ENCODE measurements at regions not wholly inside any gene's neighbourhood (a gene's known extent, or its start where the extent isn't known, plus 50 kb on each side); places are given as distances from the start of the nearest gene placed in this dataset.

DNA sequence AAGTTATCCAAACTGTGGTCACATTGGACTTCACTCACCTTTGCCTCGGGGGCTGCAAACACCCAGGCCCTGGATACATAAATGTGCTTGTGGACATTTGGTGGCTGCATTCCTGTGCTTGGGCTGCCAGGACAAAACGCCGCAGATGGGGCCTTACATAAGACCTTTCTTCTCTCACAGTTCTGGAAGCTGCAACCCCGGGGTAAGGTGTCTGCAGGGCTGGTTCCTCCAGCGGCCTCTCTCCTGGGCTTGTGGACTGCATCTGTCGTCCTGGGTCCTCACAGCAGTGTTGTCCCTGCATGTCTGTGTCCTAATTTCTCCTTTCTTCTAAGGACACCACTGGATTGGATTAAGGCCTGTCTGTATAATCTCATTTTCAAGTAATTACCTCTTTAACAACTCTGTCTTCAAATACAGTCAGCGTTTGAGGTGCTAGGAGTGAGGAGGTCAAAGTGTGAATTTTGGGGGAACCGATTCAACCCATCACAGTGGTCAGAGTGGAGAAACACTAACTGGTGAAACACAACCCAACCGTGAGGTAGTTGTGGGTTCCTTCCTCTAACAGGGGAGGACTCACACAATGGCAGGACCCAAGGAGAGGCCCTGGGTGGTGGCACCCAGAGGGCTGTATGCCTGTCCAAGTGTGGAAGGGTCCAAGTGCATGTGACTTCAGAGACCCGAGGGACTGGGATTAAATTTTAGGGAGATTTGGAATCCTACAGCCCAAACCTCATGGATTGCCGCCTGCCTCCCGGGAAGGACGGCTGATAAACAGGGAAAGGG is 415.6 kb downstream of the IRX2 start:
- DNase-seq (ENCODE audit: low read depth in 2 of 2) = no peak

DNA sequence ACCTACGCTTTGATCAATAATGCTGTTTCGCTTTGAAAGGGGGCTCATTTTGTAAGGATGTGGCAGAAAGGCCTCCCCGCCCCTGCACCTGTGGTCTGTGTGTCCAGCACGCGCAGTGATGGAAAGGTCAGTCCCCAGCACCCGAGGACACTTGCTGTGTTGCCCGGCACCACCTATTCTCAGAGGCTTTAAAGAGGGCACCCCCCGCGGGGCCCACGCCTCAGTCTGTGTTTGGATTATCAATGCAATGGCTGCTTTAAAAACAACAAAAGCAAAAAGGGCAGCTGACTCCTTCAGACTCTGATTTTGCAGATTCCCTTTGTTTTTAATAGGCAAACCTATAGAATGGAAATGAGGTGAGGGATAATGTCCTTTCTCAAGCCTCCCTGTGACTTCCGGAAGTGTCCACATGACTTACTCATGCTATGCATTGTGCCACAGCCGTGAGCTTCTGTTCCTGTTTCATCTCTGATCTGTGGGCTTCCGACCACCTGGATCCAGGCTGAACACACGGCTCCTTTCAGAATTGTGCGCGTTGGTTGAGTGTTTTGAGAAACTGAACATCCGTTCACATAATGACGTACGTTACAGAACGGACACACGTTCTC is 416.2 kb downstream of the IRX2 start:
- DNase-seq (ENCODE audit: low read depth in 2 of 2) = no peak

DNA sequence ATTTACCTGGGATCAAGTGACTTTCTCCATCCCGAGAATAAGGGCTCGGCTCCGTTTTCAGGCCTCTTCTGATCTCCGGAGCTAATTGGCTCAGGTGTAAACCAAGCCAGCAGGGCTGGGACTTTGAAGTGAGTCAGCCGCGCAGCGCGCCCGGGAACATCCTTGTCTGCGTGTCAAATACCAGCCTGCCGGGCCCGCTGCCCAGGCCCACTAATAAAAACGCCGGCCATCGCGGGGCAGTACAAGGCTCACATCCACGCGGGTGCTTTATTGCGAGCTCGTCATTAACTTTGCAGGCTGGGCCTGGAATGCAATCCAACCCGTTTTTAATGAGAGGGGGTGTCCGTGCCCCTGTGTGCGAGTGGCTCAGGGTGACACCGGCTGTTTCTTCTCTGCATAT is 416.8 kb downstream of the IRX2 start:
- no peak for DNase-seq (ENCODE audit: low read depth in 2 of 2)

DNA sequence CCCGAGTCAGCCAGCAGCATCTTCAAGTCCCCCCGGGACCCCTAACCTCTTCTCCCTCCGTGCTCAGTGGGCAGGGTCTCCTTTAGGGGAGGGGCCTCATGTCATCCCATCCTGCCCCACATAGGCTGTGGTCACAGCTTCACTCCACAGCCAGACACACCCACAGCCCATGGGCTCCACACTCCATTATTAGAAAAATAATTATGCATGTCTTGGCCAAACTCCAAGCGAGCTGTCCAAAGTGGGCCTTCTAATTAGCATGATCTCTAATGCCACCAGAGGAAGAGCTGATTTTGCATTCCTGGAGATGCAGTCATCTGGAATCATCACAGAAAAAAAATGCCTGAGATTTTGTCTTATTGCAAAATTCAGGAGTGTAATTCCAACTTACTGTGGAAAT is 418.2 kb downstream of the IRX2 start:
- DNase-seq (ENCODE audit: low read depth in 2 of 2) = no peak

DNA sequence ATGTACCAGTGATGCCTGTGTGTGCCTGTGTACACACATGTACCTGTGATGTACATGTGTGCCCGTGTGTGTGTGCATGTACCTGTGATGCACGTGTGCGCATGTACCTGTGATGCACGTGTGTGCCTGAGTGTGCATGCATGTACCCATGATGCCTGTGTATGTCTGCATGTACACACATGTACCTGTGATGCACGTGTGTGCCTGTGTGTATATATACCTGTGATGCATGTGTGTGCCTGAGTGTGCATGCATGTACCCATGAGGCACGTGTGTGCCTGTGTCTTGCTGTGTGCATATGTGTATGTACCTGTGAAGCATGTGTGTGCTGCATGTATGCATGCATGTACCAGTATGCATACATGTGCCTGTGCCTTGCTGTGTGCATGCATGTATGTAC is 419.0 kb downstream of the IRX2 start:
- DNase-seq (ENCODE audit: low read depth in 2 of 2) = no peak

DNA sequence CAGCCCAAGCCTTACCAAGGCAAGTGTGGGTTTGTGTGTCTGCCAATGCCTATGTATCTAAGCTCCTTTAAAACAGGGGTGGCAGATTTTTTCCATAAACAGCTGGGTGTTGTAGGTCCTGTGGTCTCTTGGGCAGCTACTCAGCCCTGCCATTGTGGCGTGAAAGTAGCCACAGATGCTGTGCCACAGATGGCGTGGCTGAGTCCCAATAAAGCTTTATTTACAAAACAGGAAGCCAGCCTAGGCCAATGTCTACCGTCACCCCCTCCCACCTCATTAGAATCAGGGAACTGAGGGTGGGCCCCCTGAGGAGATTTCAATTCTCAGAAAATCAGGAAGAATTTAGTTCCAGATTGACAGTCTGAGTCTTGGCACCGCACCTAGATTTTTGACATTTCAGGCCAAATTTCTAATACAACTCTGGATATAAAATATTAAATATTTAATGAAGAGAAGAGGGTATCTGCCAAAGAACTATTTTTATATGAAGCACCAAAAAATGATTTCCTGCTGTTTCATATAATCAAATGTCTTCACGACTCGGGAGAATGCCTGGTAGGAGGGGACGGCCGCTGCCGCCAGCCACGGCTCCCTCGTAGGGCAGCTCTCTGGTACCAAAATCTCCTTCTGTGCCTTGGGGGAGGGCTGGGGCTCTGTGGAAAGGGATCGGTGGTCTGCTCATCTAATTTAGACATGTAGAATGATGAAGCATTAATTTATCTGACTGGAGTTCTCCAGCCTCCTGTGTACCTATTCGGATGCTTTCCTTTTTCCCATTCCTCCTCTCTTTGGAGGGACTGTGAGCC is 420.9 kb downstream of the IRX2 start:
- DNase-seq (ENCODE audit: low read depth in 2 of 2) = no peak

DNA sequence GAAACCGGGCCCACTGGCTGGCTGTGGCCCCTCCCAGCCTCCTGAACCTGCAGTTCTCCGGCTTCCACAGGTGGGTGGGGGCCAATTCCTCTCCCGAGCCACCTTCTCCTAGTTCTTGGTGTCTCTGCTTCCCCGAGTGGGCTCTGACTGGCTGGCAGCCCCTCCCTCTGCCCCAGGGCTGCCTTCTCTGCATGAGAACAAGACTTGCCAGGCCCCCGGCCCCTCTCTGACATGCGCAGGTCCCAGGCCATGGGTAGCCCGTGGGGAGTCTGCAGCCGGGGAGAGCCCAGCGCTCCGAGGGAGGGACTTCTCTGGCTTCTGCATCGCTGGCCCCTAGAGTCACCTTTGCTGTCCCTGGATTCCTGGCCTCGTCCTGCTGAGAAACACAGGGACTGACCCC is 421.7 kb downstream of the IRX2 start:
- DNase-seq (ENCODE audit: low read depth in 2 of 2) = no peak

DNA sequence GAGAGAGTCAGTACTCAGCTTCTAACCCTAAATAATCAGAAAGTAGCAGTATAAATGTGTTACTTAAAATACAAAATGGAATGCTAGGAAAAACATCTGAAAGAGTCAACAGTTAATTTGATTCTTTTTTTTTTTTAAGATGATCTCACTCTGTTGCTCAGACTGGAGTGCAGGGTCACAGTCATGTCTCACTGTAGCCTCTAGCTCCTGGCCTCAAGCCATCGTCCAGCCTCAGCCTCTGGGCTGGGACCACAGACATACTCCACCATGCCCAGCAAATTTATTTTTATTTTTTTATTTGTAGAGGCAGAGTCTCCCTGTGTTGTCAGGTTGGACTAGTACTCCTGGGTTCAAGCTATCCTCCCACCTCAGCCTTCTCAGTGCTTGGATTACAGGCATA is 424.9 kb downstream of the IRX2 start:
- no peak for DNase-seq (ENCODE audit: low read depth in 2 of 2)

DNA sequence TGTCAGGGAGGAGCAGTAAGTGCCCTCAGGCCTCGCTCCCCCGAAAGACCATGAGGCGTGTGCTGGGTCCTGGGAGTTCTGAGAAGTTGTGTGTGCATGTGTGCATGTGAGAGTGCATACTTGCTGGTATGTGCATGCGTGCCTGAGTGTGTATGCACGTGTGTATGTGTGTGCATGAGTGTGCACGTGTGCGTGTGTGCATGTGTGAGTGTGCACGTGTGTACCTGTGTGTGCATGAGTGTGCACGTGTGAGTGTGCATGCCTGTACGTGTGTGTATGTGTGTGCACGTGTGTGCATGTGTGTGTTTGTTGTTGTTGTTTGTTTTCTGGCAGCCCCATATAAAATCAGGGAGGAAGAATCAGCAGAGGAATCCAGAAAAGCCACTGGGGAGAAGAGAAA is 426.7 kb downstream of the IRX2 start:
- no peak for DNase-seq (ENCODE audit: low read depth in 2 of 2)

DNA sequence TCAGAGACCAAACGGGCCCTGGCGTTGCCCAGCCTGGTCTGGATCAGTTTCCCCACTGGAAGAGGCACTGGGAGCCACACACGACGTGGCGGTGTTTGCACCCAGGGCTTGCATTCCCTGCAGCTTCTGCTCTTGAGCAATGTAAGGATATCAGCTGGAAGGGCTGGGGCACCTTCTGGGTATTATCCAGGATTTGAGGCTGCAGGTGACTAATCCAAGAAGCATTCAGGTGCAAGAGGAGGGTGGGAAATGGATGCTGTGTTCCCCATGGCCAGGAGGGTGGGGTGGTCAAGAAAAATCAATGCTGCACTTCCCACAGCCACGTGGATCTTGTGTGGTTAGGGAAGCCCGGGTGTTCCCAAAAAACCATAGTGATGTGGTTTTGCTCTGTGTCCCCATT is 430.9 kb downstream of the IRX2 start:
- DNase-seq (ENCODE audit: low read depth in 2 of 2) = no peak

DNA sequence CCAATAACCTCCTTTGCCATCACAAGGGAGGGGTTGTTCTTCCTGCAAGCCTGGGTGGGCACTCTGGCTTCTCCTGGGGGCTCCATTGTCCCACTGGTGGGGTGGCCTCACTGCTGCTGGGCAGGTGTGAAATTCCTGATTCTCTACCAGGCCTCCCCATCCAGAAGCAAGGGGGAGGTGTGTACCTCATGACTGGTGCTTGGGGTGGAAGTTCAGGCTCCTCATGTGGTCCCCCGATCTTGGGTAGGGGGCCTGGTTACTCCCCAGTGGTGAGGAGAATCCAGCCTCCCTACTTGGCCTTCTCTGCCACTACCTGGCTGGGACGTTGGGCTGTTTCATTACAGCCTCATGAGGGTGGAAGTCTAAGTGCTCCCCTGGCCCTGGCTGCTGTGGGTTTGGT is 433.9 kb downstream of the IRX2 start:
- DNase-seq (ENCODE audit: low read depth in 2 of 2) = no peak

DNA sequence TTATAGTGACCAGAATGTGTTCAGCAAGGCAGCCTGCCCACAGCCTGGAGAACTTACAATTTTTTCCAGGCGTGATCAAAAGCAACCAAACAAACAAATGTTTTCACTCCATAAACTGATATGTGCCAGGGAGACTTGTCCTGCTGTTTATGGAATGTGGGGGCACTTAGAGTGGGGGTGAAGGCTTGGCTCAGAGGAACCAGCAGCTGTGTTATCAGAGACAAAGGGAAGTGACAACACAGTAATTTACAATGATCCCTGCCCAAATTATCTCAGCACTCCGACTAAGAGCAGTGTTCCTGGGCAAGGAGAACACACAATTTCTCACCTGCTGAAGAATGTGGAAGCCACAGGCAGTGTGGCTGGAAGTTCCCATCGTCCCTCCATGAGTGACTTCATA is 429.1 kb upstream of the IRX4 start:
- no peak for DNase-seq (ENCODE audit: low read depth in 2 of 2)

DNA sequence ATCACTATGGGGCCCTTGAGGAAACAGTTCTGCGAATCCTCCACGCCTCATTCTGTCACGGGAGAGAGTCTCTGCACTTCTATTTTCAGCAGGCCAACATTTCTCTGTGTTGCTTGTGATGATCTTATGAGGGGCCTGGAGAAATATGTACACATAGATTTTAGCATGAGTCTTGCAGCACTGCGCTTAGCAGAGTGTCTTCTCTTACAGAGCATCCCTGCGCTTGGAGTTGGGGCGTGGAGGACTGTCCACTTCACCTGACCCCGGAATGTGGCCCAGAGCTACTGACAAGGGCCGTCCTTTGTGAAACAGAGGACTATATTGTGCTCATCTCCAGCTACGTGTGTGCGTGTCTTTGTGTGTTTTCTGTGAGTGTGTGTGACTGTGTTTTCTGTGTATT is 428.2 kb upstream of the IRX4 start:
- no peak for DNase-seq (ENCODE audit: low read depth in 2 of 2)

DNA sequence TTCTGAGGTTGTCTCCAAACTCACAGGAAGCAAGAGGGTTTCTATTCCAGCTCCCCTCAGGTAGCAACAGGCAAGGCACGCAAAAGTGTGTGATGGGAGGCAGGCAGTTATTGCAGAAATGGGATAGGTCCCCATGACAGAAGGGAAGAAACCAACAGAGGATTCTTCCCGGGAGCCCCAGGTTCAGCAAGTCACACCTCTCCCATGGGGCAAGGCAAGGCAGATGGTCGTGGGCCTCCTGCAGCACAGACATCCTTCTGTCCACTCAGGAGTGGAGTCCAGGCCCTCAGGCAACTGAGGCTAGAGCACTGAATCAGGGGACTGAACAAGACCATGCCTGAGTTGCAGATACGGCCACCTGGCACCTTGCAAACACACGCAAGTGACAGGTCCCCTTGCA is 424.9 kb upstream of the IRX4 start:
- DNase-seq (ENCODE audit: low read depth in 2 of 2) = no peak

DNA sequence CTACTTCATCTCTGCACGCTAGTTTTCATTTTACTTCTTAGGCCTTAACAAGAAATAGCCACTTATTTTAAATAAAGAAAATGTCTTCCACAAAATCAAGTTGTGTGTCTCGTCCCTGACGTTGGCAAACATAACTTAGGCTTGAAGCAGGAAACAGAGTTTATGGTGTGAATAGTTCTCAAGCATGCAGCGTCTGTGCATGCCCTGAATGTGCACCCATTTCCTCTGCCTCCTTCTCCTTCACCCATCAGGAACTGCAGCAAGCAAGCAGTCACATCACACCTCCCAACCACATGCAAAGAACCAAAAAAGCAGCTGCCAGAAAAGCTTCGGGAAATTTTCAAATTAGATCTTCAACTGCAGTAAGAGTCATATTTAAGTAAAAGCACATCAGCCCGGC is 424.0 kb upstream of the IRX4 start:
- DNase-seq (ENCODE audit: low read depth in 2 of 2) = no peak

DNA sequence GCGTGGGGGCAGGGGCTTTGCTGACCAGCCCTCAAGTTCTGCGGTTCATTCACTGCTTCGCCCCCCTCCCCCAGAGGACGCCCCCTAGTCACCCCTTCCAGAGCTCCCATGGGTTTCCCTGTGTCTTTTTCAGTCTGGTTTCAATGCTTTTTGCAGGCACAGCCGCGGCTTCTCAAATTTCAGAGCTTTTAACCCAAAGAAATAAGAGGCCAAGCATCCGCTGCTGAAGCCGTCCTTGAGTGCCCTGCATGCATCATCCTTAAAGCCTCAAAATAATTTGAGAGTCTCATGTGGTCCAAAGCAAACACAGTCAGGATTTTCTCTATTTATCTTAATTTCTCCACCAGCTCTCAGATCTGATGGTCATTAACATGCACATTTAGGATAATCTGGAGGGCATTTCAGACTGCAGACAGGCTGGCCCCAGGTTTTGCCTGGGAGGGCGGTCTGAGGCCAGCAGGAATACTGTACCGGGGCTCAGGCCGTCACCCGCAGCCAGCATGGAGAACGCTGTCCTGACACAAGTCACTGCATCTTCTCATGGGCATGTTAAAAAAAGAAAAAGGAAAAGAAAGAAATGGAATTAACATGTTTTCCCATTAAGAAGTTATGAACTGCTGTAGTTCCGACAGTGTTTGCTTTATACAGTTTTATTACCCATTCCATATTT is 420.8 kb upstream of the IRX4 start:
- no peak for DNase-seq (ENCODE audit: low read depth in 2 of 2)

DNA sequence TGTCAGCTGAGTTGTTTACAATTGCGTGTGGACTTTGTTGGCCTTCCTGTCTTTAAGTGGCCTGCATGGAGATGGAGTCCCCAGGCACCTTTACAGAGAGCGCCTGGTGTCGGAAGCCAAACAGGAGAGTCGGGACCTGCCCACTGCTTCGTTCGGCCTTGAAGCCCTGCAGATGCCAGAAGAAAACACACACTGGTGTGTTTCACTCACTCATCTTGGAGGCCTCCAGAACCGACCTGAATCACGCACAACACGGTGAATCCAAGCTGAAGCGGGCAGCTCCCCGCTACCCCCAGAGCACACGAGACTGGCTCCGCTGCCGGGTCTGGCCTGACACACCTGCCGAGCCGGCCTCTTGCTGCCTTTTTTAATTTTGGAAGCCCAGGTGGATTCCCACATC is 419.4 kb upstream of the IRX4 start:
- no peak for DNase-seq (ENCODE audit: low read depth in 2 of 2)

DNA sequence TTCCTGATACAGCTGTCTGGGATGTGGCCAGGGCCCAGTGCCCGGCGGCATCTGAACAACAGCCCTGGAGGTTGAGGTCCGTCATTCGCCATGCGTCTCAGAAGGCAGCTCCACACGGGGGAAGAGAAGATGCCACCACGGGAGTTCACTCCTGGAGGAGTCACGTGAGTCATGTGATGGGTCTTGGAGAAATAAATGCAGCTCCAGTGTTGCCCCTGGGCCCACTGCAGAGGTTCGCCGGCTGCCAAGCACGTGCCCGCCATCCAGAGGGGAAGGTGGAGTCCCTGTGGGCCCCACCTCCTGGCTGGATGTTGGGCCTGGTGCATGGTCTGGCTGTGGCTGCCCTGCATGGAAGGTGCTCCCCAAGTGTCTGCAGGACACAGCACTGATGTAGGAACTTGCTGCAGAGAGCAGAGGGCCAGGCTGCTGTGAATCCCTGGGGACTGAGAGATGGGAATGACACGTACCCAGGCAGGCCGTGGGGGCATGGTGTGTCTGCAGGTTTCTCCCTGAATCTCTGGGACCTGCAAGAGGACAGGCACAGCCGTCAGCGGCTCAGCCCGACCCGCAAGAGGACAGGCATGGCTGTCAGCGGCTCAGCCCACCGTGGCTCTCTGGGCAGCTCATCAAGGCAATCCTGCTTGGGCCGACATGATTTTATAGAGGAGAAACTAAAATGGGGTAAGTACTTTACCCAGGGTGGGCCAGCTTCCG is 418.3 kb upstream of the IRX4 start:
- DNase-seq (ENCODE audit: low read depth in 2 of 2) = no peak

DNA sequence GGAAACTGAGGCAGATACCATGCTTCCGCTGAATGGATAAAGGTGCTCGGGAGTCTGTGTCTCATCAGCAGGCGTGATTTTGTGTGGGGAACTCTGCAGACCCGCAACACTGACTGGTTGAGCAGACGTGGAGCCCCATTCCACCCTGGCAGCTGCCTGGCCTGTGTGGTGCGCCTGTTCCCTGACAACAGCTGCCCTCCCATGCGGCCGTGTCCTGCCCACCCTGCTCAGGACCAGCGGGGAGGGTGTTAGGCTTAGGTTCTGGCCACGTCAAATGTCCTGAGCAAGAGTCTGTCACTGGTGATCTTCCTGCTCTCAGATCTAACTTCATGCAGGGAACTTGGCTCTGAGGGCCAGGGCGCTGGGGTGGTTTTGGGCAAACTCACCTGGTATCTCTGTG is 417.7 kb upstream of the IRX4 start:
- DNase-seq (ENCODE audit: low read depth in 2 of 2) = no peak

DNA sequence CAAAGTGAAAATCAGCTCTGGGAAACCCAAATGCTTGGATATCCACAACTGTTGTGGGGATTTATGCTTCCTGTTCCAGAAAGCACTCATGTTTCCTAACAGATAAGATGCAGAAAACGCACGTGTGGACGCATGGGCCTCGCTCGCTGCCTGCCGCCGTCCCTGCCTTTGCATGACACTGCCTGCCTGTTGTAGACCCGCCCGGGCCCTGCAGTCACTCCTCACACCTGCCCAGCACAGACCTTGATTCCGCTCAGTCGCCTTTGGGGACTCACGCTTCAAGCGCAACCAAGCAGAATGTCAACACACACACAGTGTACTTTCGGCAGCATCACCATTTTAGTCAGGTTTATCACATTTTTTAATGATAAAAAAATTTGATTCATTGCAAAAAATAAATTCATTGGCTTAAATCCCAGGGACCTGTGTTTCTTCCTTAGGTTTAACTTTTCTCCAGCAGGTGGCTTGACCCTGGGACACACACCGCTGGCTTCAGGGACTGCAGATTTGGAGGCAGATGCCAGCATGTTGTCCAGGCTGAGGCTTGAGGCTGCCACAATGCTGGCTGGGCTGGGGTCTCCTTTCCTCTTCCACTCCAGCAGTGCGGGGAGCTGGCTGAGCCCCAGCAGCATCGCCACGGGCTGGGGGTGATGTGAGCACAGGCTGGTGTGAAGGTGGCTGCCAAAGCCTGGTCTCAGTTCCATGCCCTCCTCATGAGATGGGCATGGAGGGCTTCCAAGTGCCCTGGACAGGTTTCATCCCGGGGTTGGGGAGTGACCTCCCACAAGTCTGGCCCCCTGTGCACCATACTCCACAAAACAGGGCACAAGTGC is 416.9 kb upstream of the IRX4 start:
- DNase-seq (ENCODE audit: low read depth in 2 of 2) = no peak

DNA sequence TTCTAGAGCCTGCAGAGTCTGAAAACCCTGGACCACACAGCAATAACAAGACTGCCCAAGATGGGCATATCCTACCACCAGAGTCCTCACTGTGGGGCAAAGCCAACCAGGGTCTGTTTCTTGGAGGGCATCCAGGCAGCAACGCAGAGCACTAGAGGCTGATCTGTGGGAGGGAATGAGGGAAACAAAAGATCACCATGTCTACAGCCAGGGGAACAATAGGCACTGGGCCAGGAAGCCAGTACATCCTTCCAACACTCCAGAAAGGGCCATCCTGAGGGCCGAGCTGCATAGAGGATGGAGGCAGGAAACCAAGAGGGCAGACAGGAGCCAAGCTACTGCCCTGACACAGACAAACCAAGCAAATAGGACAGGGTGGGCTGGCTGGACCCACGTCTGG is 416.1 kb upstream of the IRX4 start:
- no peak for DNase-seq (ENCODE audit: low read depth in 2 of 2)

Data from dermis microvascular lymphatic vessel endothelial cell (primary cell).